ENCODE measurements at regions not wholly inside any gene's neighbourhood (a gene's known extent, or its start where the extent isn't known, plus 50 kb on each side); places are given as distances from the start of the nearest gene placed in this dataset.

- TF ChIP-seq, protein P1, sequence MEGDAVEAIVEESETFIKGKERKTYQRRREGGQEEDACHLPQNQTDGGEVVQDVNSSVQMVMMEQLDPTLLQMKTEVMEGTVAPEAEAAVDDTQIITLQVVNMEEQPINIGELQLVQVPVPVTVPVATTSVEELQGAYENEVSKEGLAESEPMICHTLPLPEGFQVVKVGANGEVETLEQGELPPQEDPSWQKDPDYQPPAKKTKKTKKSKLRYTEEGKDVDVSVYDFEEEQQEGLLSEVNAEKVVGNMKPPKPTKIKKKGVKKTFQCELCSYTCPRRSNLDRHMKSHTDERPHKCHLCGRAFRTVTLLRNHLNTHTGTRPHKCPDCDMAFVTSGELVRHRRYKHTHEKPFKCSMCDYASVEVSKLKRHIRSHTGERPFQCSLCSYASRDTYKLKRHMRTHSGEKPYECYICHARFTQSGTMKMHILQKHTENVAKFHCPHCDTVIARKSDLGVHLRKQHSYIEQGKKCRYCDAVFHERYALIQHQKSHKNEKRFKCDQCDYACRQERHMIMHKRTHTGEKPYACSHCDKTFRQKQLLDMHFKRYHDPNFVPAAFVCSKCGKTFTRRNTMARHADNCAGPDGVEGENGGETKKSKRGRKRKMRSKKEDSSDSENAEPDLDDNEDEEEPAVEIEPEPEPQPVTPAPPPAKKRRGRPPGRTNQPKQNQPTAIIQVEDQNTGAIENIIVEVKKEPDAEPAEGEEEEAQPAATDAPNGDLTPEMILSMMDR (IDR thresholded peaks at IDR 0.05; ENCODE audit: low read length) = no peak
- no peak for TF ChIP-seq EZH2phosphoT487 (IDR thresholded peaks at IDR 0.05; ENCODE audit: low read length)
- no peak for TF ChIP-seq EZH2 (optimal IDR thresholded peaks at IDR 0.05; ENCODE audit: low read depth, low read length)
Observed at GRCh38 chr4:124851741-124852140, 139.2 kb upstream of the ANKRD50 start.
